Pons (tissue), 1 donor: ENCODE measurements at regions not wholly inside any gene's neighbourhood (a gene's known extent, or its start where the extent isn't known, plus 50 kb on each side); places are given as distances from the start of the nearest gene placed in this dataset.
A peak's percentile ranks its signal among the peaks of the same experiment; 100 is the strongest.
"Not testable (repeated sequence)": the region's sequence is repeated elsewhere in the genome, so short reads cannot be mapped to it uniquely, and the experiment has no call there.

Experiments
- DNase-seq: peaks from one replicate; pipeline ENCODE4 v3.0.0-alpha.2; 2016; ENCODE audit warnings: low spot score

DNA sequence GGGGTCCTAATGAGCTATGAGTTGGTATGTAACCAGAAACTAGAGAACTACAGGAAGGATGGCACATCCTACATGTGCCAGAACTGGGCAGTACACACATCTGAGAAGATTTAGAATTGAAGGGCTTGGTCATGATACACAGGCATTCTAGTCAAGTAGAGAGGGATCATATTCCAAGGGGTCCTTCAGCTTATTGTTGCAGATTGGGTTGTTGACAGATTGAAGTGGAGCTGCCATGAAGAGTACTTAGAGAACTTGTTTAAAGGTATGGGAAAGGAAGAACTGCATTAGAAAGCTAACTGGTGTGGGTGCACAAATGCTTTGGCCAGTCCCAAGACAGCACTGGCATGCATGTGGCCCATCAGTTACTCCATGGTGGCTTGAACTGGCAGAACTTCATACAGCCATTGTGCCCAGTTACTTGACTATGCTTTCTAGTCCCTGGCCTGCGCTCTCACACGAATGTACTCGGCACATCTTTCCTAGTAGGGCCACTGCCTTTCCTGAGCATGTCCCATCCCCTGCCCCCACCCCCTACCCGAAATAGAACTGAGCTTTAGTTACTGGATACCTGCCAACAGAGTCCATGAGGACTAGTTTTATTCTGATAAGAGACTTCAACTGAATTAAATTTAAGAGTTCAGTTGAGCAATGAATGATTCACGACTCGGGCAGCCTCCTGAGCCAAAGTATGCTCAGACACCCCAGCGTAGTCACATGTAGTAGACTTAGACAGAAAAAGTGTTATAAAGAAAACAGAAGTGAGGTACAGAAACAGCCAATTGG lies 64.0 kb downstream of the CCNG2 start:
- no peak for DNase-seq

DNA sequence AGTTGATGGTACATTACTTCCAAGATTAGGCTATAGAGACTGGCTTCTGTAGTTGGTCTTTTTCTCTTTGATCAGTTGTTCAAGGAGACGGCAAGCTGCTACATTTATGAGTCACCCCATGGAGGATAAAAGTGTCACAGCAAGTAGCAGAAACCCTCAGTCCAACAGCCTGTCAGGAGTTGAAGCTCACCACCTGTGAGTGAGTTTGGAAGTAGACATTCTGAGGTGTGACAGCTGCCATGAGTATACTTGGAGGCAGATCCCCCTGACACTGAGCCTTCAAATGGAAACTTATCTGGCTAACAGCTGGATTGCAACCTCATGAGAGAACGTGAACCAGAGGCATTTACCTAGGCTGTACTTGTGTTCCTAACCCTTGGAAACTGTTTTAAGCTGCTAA lies 68.0 kb downstream of the CCNG2 start:
- peak; percentile 5 for DNase-seq

DNA sequence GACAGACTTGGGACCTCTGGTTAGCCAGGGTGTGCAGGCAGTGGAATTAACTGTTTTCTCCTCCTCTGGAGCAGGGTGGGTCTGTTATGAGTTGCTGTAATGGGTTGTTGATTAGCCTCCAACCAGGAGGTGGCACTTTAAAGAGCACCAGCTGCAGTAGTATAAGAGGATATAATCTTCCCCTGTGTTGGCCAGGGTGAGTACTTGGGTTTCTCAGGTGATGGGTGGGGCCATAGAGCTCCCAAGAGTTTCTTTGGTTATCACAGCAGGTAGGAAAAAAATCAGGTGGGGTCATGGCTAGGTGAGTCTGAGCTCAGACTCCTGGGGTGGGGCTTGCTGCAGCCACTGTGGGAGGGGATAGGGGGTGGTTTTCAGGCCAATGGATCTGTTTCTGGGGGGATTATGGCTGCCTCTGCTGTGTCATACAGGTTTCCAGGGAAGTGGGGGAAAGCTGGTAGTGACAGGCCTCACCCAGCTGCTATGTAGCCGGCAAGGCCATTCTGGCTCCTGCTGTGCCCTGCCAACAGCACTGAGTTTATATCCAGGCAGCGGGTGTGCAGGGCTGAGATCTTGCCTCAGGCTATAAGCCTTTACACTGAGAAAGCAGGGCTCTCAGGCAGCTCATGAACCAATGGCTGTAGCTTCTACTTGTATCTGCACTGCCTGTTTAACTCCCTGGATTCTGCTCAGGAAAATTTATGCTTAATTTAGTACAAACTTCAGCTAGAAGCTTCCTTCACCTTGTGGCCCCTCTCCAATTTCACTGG lies 70.1 kb downstream of the CCNG2 start:
- DNase-seq = no peak

DNA sequence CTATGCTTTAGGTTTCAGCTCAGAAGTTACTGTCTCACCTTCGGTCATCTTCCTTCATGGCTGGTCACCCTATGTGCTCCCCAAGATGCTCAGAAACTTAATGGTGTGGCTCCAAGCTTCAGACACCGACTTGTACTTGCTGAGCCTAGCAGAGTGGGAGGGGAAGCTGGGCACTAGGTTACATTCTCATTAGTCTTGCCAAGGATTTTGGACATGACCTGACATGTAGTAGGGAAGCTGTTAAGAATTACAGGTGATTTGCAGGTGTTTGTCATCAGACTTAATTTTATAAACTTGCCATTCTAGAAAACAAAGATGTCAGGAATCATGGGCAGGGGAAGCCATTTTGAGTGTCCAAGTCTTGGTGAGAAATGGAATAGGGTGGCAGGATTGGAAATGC lies 72.4 kb downstream of the CCNG2 start:
- no peak for DNase-seq

DNA sequence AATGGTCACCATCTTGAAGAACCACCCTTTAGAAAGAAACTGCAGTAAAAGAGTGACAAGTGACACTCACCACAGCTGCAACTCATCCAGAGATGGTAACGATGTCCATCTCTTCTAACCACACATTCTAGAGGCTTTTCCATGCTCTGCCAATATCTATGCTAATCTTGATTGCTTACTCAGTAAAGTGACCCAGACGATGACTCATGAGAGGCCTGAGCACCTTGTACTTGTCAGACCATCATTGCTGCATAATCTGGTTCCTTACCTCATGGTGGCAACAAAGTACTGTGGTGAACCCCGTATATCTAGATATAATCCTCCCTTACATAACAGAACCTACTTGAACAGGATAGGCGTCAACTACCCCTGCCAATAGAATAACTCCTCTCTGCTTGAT lies 75.6 kb downstream of the CCNG2 start:
- no peak for DNase-seq

DNA sequence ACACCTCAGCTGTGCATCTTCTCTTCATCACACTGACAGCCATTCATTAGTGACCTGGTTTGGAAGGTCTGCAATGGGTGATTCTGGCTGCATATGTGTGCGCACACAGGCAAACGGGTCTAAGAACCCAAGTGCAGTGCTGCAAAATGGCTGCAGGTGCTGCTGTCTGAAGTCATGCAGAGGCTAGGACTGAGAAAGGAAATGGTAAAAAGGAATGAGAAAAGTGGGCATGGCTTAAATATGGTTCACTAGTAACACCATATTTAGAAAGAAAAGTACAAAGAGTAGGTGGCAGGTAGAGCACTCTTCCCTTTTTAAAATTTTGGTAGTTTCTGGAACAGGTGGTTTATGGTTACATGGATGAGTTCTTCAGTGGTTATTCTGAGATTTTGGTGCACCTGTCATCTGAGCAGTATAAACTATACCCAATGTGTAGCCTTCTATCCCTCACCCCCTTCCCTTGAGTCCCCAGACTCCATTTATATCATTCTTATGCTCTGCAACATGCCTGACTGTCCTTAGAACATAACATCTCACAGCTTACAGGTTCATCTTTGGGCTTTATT lies 78.4 kb downstream of the CCNG2 start:
- DNase-seq = no peak

DNA sequence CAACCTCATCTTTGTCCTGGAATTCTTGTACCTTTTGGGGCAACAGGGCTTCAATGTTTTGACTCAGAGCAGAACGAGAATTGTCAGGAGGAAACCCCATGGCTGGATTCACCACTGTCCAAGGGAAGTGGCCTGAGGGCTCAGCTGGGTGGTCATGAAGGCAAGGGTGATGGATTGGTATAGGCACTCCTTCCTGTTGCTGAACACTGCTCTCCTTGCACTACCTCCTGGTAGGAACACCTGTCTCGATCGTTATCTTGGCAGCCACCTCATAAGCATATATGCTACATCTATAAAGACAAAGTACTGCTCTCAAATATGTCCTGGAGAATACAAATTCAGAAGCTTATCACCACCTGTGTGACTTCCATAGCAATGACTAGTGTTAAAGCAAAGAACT lies 79.8 kb downstream of the CCNG2 start:
- no peak for DNase-seq

DNA sequence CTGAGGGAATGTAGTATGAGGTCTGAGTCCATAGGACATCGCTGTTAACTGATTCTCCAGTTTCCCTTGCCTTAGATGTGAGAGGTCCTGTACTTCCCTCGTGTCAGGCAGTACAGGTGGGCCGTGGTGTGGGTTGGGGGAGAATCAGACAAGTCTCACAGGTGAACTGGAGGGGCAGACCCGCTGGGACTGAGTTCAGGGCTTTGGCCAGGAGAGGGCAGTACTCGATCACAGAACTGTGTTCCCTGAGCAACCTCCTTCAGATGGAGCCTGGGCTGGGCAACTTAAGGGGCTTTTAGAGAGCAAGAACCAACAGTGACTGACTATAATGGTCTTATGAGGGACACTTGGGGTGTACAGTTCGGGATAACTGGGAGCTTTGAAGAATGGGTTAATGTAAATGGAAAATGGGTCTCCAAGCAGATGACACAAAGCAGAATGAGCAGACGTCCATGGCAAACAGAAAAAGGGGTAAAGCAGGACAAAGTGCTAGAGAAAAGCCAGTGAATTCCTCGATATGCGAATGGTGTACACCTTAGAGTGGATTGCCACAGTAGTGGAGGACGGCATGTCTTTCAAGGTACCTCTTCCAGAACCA lies 83.6 kb downstream of the CCNG2 start:
- DNase-seq = peak; percentile 44

DNA sequence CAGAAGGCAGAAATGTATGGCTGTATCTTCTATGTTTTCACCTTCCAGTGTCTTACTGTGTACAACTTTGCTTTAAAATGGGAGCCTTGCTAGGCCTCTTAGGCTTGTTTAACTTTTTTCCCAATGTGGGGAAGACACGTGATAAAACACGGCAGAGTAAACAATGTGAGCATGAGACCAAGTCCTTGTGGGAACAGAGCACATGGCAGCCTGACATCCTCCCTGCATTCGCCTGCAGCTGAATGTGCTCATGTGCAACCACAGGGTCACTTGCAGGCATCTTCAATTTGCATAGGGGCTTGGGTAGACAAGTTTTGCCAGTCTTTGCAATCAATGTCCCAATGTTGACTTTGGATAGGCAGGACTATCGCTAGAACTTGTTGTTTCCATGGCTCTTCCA lies 91.8 kb downstream of the CCNG2 start:
- no peak for DNase-seq

DNA sequence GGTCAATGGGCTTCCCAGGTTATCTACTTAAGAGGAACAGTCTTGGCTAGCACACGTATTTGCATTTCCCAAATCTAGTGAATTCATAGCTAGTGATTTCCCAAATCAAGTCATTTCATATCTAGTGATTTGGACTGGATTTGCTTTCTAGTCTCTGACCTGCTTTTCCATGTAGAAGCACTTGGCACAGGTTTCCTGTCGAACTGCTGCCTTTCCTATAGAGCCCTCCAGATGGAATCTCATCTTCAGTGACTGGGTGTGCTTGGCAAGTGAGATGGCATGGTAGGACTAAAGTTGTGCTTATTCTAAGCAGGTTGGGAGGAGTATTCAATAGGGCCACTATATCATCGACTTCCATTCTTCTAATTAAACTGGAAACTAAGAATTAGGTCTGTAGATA lies 94.7 kb downstream of the CCNG2 start:
- DNase-seq = no peak

DNA sequence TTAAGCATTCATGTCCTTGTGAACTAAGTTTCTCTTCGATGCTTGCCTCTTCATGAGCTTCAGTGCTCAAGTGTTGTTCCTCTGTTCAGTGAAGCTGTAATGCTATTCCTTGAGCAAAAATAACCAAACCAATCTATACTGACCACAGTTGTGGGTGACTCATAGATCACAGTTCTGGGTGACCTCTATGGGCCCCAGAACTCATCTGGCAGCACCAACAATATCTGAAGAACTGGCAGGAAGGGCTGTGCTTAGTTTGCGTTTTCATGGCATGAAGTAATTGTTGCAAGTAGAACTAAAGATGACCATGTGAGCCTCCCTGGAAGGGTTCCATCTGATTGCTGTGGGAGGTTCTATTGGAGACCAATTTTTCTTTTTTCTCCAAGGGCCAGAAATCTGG lies 106.2 kb downstream of the CCNG2 start:
- DNase-seq = no peak

DNA sequence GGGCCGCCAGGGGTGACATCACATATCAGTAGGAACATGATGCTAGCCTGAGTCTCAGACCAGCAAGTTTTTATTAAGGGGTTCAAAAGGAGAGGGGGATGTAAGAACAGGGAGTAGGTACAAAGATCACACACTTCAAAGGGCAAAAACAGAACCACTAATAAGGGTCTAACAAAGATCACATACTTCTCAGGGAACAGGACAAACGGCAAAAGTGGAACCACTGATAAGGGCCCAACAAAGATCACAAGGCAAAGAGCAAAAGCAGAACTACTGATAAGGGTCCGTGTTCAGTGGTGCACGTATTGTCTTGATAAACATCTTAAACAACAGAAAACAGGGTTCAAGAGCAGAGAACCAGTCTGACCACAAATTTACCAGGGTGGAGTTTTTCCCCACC lies 107.0 kb downstream of the CCNG2 start:
- not testable (repeated sequence) for DNase-seq

DNA sequence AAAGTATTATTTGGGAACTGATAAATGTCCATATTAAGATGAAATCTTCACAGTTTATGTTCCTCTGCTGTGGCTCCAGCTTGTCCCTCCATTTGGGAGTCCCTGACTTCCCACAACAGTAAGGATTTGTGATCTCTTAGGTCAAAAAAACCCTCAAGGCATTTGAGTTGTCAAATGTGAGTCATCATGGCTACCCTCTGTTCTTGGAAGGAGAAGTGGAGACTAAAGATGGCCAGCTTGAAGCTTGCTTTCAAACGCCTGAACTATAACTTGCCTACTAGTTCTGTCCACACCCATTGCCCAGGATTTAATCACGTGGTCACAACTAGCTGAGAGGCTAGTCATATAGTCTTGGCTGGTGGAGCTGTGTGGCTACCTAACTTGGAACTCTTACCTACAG lies 107.8 kb downstream of the CCNG2 start:
- no peak for DNase-seq

DNA sequence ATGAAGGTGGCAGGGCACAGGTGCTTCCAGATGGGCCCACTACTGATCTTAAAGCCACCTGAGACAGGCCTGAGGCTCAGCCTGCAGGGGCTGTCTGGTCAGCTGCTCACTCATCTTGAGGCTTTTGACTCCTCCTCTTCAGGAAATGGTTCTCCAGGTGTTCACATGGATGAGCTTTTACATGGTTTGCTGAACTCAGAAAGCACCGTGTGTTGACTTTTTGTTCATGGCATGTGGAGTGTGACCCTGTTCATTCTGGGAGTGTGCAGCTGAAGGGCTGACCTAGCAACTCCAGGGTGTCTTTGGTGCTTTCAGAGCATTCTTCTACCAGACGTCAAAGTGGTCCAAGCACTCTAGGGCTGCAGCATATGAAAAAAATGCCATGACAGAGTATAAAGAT lies 111.1 kb downstream of the CCNG2 start:
- DNase-seq = no peak

DNA sequence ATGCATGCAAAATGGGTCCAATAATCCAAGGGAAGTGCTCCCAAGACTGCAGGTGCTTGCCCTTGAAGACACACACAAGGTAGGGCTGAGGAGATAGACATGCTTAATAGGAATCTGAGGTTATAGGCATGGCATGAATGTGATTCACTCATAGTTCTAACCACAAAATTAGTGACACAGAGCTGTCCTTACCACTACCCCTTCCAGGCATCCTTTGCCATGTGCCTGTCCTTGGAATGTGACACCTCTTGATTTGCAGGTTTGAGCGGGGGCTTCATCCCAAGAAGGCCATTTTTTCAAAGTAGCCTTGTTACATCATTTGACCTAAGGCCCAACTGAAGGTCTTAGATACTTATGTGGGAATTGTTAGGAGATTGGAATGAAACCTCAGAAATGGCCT lies 112.5 kb downstream of the CCNG2 start:
- no peak for DNase-seq

DNA sequence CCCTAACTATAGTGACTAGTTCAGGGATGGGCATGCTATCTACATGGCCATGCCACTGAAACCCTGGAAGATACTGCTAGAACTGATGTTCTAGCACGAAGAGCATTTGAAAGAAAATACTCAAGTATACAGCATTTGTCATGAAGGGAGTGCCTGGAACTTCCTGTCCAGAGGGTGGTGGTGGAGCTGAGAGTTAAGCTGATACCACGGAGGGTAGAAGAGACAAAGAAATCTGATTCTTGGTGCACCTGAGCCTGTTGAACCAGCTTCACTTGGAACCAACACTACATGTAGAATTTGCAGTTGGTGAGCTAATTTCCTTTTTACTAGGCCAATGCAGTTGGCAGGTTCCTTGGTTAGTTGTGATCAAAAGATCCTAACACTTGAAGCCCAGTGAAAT lies 116.4 kb downstream of the CCNG2 start:
- DNase-seq = no peak

DNA sequence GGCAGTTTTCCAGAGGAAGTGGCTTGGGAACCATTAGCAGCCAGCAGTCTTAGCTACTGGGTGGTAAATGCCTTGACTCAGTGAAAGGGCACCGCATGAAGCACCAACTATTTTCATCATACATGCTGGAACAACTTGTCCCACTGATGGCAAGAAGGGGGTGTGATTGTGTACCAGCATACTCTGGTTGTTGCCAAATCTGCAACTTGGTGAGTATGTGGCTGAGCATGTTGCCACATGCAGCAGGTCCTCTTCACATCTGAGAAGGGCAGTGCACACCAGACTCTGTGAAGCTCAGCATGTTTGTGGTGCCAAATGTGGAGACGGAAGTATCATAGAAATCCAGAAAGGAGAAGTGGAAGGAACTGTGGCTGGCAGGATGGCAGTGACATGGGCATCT lies 122.1 kb downstream of the CCNG2 start:
- not testable (repeated sequence) for DNase-seq

DNA sequence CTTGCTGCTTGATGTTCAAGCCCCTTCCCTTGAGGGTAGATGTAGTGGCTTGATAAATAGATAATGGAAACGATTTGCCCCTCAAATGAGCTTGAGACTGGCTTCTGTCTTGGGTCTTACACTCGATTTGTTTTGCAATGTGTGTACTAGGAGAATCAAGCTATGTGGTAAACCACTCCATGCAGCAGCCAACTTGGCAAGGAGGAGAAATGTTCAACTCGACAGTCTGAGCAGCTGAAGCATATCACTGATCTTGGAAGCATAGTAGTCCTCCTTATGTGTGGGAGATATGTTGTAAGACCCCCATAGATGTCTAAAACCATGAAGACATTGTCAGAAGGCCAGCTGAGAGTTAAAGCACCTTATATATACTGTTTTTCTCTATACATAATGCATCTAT lies 125.3 kb downstream of the CCNG2 start:
- no peak for DNase-seq

DNA sequence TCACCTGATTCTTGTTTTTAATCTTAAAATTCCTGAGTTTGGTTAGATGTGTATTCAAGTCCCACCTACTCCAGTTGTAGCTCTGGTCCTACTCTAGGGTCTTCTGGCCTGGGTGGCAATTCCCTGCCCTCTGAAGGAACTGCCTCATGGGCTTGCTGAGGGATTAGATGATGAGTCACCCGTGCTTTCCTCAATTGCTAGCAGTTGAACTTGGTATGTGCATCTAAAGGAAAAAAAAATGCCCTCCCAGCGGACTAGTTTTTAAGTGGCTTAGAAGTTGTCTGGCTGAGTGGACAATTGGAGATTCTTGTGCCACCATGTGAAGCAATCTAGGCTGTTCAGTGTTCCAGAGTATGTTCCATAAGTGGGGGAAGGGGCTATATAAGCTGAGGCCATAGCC lies 127.0 kb downstream of the CCNG2 start:
- no peak for DNase-seq

DNA sequence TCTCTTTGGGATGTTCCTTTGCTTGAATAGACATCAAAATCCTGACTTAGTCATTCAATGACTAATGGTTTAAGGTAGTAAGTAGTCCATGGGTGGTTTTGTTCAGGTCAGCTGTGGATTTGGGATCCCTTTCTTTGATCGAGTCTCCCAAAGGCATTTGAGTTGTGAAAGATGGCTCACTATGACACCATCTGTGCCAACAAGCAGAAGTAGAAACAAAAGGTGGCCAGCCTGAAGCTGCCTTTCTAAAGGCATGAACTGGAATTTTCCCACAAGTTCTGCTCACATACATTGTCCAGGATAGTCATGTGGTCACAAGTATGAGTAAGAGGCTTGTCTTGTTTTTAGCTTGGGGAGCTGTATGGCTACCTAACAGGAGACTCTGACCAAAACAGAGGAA lies 129.9 kb downstream of the CCNG2 start:
- DNase-seq = no peak

DNA sequence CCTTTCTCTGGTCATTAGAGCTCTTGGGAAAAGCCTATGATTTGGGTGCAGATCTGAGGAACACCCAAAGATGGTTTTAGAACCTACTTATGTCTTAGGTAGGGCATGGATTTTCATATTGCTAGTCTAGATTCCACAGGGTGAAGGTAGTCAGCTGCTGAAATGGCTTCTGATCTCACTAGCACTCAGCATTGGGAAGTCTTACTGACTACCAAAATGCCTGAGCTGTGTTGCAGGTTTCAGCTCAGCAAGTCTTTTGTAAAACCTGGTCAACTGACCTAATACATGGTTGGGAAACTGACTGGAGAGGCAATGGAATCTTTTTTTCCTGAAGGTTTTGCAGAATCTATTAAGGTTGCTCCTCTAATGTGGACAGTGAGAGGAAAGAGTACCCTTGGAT lies 136.4 kb downstream of the CCNG2 start:
- DNase-seq = no peak

DNA sequence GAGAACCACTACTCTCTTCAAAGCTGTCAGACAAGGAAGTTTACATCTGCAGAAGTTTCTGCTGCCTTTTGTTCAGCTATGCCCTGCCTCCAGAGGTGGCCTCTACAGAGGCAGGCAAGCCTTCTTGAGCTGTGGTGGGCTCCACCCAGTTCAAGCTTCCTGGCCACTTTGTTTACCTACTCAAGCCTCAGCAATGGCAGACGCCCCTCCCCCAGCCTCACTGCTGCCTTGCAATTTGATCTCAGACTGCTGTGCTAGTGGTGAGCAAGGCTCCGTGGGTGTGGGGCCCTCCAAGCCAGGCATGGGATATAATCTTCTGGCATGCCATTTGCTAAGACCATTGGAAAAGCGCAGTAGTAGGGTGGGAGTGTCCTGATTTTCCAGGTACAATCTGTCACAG lies 144.0 kb downstream of the CCNG2 start:
- not testable (repeated sequence) for DNase-seq

DNA sequence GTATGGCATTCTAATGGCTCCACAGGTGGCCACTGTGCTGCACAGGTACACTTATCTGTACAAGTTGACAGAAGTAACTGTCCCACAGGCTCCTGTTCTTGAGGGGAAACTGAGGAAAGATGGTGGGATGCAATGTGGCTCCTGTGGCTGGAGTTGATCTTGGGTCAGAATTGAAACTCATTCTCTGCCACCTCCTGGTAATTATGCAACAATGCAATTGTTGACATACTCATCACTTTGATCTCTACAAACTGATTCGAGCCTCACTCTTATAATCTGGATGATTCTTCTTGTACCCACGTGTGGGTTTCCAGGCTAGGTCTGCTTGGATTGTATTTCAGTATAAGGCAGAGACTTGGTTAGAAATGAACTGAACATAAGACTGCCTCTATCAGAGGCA lies 148.8 kb downstream of the CCNG2 start:
- no peak for DNase-seq
